ENCODE measurements at regions not wholly inside any gene's neighbourhood (a gene's known extent, or its start where the extent isn't known, plus 50 kb on each side); places are given as distances from the start of the nearest gene placed in this dataset.

GRCh38 chr5:2271316-2271715 is 388.6 kb upstream of the IRX4 start:
- no peak overlapping the region for H2BK15ac ChIP-seq (ENCODE audit: low read length)
- FAIRE-seq: no peak

More at GRCh38 chr5:2271316-2271715, 388.6 kb upstream of the IRX4 start:
- Histone ChIP-seq H3K36me3 (ENCODE audit: control insufficient read depth in 2 of 4, insufficient read depth in 4 of 4, low read length in 3 of 4) (no peaks in the 10 kb centered on the region), H3K4me1 (replicated peaks in 1 of 4; ENCODE audit: control insufficient read depth in 3 of 4, insufficient read depth in 4 of 4, low read length in 3 of 4) (peaks cover 0 to 4% (median 0%) of the 10 kb centered on the region in 4 experiments; a peak in 1 of 7 replicates), H3K27me3 (replicated peaks in 1 of 4; ENCODE audit: control insufficient read depth in 3 of 4, extremely low read depth in 1 of 4, insufficient read depth in 3 of 4, low read length in 3 of 4) (no peaks in the 10 kb centered on the region), H3K4me2 (ENCODE audit: insufficient read depth in 1 of 2, low read depth in 2 of 2, low read length in 2 of 2) (no peak overlapping the region), H3K79me2 (ENCODE audit: control insufficient read depth in 1 of 2, insufficient read depth in 2 of 2, low read length in 2 of 2) (no peaks in the 10 kb centered on the region), H4K8ac (ENCODE audit: extremely low read depth, insufficient read depth, low read length) (no peak overlapping the region), H3K9me3 (ENCODE audit: insufficient read depth in 2 of 2, low read depth in 1 of 2, low read length in 1 of 2) (no peaks in the 10 kb centered on the region; a peak in 1 of 4 replicates), H4K20me1 (replicated peaks in 1 of 2; ENCODE audit: control insufficient read depth in 1 of 2, insufficient read depth in 2 of 2, low read length in 2 of 2) (no peaks in the 10 kb centered on the region), H3K18ac (ENCODE audit: extremely low read depth, low read length) (no peak overlapping the region), H2AFZ (ENCODE audit: low read length) (no peak overlapping the region; the same call in 1 of the 2 replicates), H2BK5ac (ENCODE audit: low read depth, low read length) (no peak overlapping the region), H3K79me1 (ENCODE audit: low read depth, low read length) (no peaks in the 10 kb centered on the region), H3K4me3 (ENCODE audit: extremely low read depth in 1 of 4, insufficient read depth in 2 of 4, low read depth in 3 of 4, low read length in 4 of 4) (no peak overlapping the region), H3K9ac (replicated peaks in 1 of 4; ENCODE audit: extremely low read depth in 1 of 4, low read depth in 3 of 4, low read length in 3 of 4) (no peak overlapping the region), H3K4ac (replicated peaks; ENCODE audit: insufficient read length, low read depth, low read length) (no peak overlapping the region), H4K91ac (replicated peaks; ENCODE audit: insufficient read length, low read length) (no peak overlapping the region), H2BK20ac (ENCODE audit: low read length) (no peak overlapping the region), H3K23ac (ENCODE audit: insufficient read length) (no peak overlapping the region), H3K14ac (ENCODE audit: insufficient read length) (no peak overlapping the region), H2AK5ac (ENCODE audit: low read depth, low read length) (no peak overlapping the region), H3K23me2 (ENCODE audit: low read depth, low read length) (no peaks in the 10 kb centered on the region), H4K5ac (ENCODE audit: insufficient read length, low read depth, low read length) (no peak overlapping the region), H3K27ac (ENCODE audit: low read depth, low read length) (no peak overlapping the region), H2BK12ac (ENCODE audit: low read depth, low read length) (no peak overlapping the region), H3K56ac (replicated peaks; ENCODE audit: insufficient read length, low read depth, low read length) (no peak overlapping the region), H2BK120ac (replicated peaks; ENCODE audit: low read depth, low read length) (no peak overlapping the region)
- no peak for TF ChIP-seq SUZ12 (IDR thresholded peaks at IDR 0.05; ENCODE audit: low read length)
- no peak for TF ChIP-seq SRF (IDR thresholded peaks at IDR 0.05; ENCODE audit: low read depth, low read length)
- TF ChIP-seq RAD21 (IDR thresholded peaks at IDR 0.05 in 1 of 2, conservative IDR thresholded peaks at IDR 0.05 in 1 of 2; ENCODE audit: low read depth in 2 of 2, low read length in 2 of 2): no peak
- TF ChIP-seq SIN3A (conservative IDR thresholded peaks at IDR 0.05 in 1 of 2, IDR thresholded peaks at IDR 0.05 in 1 of 2; ENCODE audit: low read depth in 1 of 2, low read length in 2 of 2): no peak
- no peak for TF ChIP-seq MAX (IDR thresholded peaks at IDR 0.05)
- no peak for TF ChIP-seq HDAC2 (IDR thresholded peaks at IDR 0.05; ENCODE audit: borderline replicate concordance in 1 of 2, low read depth in 2 of 2, low read length in 2 of 2)
- no peak for TF ChIP-seq PHF8 (conservative IDR thresholded peaks at IDR 0.05; ENCODE audit: low read depth, low read length)
- WGBS, 2 experiments (ENCODE audit: extremely low coverage in 1 of 2, insufficient coverage in 1 of 2, insufficient read length in 1 of 2, insufficient replicate concordance in 2 of 2, low coverage in 1 of 2, low lambda C conversion rate in 2 of 2, missing lambda C conversion rate in 1 of 2): 67% methylated on average over 7 of the region's 8 CpGs; no CpG with 5 or more reads in 1 of the 2 experiments
- DNase-seq (ENCODE audit: low read depth in 1 of 2, low spot score in 2 of 2): no peak
- POLR2A ChIA-PET (ENCODE audit: partially characterized antibody): no interaction called here
- CTCF ChIA-PET (ENCODE audit: partially characterized antibody): no interaction called here

Measured in H1 (cell line).